GM21367 (cell line): ENCODE measurements at regions not wholly inside any gene's neighbourhood (a gene's known extent, or its start where the extent isn't known, plus 50 kb on each side); places are given as distances from the start of the nearest gene placed in this dataset.

Experiments
- ATAC-seq: cut with Tn5 transposase; IDR thresholded peaks from one replicate; pipeline ENCODE4 v1.9.1; 2021; ENCODE audit not compliant: unreplicated experiment

- no peak for ATAC-seq
Measured at GRCh38 chr4:26099967-26100366, 185.9 kb downstream of the SMIM20 start.

DNA sequence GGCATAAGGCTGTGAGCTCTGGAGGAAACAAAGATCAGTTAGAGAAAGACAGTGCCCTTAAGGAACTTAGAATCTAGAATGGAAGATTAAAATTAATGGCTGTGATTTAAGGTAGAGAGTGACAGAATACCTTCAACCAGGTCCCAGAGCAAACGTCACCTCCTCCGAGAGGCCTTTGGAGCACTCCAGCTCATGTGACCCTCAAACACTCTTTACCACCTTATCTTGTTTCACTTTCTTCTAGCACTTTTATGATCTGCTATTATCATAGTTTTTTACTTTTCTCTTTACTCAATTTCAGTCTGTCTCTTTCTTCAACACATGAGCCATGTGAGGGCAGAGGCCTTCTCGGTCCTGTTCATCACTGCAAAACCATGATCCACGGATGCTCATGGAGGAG, 187.0 kb downstream of the SMIM20 start:
- no peak for ATAC-seq

GRCh38 chr4:26104056-26104685, 190.2 kb downstream of the SMIM20 start:
- peak; percentile 83 for ATAC-seq

- ATAC-seq = no peak
Measured at GRCh38 chr4:26105337-26105736, 191.3 kb downstream of the SMIM20 start.

DNA sequence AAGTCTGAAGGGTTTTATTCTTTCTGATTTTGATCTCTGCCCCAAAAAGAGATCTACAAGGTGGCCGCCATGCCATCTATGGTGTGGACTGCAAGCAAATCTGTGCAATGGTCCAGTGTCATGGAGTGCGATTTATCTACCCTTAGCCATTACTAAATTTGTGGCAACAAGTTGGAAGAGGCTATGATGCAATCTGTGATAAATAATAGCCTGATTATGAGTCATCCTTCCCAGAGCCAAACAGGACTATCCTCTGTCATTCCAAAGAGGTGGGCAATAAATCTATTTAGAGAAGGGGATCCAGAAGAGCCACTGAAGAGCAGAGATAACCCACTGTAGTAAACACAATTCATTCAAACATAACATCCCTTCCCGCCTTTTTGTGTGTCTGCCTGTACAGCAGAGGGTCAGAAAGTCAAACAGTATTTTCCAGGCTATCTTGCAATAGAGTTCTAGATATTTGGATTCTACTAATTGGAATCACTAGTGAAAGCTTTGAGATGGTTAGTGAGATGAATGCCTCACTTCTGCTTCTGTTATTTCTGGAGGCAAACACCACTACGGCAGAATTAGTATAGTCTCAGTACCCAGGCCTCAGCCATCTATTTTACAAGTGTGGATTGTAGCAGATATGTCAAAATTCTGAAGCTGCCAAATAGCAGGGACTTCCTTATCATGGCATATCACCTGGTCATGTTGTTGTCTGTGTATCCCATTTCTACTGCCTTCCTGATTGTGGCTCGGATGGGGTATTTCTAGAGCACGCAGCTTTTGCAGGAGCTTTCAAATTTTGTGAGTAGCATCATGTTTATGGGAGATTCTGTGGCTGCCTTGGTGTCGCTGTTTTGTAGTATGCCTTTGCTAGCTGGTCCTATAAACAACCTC, 192.0 kb downstream of the SMIM20 start:
- no peak for ATAC-seq

DNA sequence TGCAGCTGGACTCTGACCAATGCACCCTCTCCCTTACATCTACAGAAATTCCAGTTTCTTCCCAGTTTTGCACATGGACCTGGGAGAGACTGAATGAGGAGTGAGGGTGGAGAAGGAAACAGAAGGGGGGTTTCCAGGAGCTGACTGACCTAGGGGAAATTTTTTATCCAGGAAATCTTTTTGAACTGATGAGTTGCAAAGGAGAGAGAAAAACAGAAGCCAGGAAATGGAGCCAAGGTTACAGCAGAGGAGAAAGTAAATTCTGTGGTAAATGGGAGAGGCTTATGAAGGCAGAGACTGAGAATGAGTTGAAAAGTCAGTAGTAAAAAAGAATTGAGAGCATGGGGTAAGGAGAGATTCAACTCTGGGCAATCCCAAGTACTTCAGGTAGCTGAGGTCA, 192.8 kb downstream of the SMIM20 start:
- no peak for ATAC-seq

DNA sequence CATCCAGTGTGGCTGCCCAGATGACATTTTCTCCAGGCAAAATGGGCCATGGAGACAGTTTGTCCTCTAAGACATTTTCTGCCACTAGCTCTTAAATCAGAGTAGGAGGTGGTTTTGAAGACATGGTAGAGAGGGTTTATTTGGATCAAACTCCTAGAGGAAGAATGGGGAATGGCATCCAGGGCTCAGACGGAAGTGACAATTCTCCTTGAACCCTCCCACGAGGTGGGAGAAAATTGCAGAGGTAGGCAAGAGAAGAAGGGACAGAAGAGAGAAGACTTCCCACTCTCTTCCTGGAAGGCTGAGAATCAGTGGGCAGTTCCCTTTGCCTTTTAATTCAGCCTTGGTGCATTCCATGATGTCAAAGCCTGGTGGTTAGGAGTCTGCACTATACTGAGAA, 194.0 kb downstream of the SMIM20 start:
- no peak for ATAC-seq

GRCh38 chr4:26110493-26110892, 196.5 kb downstream of the SMIM20 start:
- ATAC-seq = no peak

DNA sequence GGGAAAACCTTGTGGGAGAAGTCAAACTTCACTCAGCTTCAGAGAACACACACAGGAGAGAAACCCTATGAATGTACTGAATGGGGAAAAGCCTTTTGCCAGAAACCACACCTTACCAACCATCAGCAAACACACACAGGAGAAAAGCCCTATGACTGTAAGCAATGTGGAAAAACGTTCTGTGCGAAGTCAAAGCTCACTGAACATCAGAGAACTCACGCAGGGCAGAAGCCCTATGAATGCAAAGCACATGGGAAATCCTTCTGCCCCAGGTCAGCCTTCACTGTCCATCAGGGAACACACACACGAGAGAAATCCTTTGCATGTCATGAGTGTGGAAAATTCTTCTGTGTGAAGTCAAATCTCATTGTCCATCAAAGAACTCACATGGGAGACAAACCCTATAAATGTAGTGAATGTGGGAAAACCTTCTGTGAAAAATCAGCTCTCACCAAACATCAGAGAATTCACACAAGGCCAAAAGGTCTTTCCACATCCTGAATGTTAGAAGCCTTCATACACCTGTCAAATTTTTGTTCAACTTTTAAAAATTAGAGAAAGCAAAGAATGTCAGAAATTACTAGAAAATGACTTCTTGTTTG, 199.4 kb downstream of the SMIM20 start:
- ATAC-seq = no peak

GRCh38 chr4:26116057-26116456, 202.0 kb downstream of the SMIM20 start:
- no peak for ATAC-seq

DNA sequence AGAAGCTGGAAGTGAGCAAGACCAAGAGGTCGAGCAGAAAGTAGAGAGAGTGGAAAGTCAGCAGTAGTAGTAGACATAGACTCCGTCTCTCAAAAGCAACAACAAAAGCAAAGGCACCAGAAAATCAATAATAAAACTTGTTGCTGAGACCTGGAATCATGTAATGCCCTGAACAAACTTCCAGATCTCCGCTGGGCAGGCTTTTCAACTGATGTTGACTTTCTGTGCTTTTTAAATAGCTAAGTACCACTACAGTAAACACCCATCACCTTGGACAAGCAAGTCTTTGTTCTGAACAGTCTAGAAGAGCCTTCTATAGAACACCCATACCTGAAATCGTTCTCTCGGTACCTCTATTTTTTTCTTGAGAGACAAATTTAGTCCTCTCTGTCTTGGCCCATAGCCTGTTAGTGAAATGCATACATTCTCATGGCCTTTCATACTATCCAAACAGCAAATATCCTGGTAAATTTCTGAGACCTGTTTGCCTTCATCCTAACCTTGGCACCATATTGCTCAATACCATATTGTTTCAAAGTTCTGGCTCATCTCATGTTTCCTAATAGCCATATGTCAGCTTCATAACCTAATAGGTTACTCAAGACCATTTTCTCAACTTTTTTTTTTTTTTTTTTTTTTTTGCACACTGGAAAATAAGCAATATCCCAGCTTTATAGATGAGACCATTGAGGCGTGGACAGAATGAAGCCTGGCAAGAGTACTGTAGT, 200.6 kb upstream of the RBPJ start:
- ATAC-seq = no peak

GRCh38 chr4:26122690-26123089, 198.1 kb upstream of the RBPJ start:
- ATAC-seq = no peak

- no peak for ATAC-seq
Measured at GRCh38 chr4:26124753-26125321, 196.0 kb upstream of the RBPJ start.

GRCh38 chr4:26126143-26126718, 194.6 kb upstream of the RBPJ start:
- peak; percentile 43 for ATAC-seq

DNA sequence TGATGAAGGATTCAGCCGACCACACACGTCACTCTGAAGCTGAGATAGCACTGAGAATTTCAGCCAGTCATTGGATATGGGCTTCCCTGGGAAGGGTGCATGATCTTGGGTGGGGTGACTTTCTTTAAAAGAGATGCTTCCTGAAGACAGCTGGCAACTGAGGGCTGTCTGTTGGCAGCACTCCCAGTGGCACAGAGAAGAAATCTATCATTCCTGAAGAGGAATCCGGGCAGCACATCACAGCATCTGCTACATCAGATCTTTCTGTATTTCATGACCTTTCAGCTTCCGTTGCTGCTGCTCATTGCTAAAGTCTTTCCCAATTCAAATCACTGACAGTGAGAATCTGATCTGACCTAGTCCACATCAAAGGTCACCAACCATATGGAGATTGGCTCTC, 193.8 kb upstream of the RBPJ start:
- no peak for ATAC-seq

- no peak for ATAC-seq
Measured at GRCh38 chr4:26127851-26128337, 192.9 kb upstream of the RBPJ start.

- peak; percentile 74 for ATAC-seq
Measured at GRCh38 chr4:26130173-26130572, 190.6 kb upstream of the RBPJ start.

GRCh38 chr4:26130841-26131432, 189.9 kb upstream of the RBPJ start:
- ATAC-seq = no peak

DNA sequence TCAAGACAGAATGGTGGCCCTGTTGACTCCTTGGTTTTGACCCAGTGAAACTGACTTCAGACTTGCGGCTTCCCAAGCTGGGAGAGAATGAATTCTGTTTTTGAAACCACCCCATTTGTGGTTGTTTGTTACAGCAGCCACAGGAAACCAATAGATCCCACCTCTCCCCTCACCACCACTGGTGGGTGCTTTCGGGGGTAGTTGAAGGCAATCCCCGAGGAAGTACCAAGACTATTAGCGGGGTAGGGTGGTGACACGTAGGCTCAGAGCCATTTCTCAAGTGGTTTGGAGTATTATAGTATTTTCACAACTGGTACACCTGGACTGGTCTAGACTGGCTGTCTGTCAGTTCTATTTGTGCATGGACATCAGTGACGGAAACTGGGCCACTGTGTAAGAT, 189.1 kb upstream of the RBPJ start:
- ATAC-seq = no peak

DNA sequence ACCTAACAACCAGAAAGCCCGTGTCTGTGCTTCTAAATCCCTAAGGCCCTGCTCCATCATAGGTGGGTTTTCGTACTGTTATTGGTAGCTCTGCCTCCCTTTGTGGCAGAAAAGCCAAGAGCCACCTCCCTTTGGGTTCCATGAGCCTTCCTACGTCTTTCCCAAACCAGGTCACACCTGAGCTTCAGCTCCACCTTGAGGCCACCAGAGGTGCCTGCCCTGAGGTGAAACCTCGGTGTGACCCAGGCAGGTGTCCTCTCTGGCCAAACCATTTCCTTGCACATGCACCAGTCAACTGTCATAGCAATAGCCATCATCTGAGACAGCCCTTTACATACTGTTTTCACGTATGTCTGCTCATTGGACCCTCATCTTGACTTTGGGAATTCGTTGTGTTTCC, 188.0 kb upstream of the RBPJ start:
- no peak for ATAC-seq
